H1 (cell line): ENCODE measurements at regions not wholly inside any gene's neighbourhood (a gene's known extent, or its start where the extent isn't known, plus 50 kb on each side); places are given as distances from the start of the nearest gene placed in this dataset.

ENCODE experiments used
- CTCF ChIA-PET: fragments of 300-600 bp; sonication (Branson Sonifier 250); formaldehyde crosslinking; loops from one replicate; lab custom pipeline; 2021; ENCODE audit not compliant: partially characterized antibody; lab: Charles Lee
- POLR2A ChIA-PET: fragments of 300-600 bp; sonication (Branson Sonifier 250); formaldehyde crosslinking; loops from one replicate; lab custom pipeline; 2021; ENCODE audit warnings: inconsistent platforms; ENCODE audit not compliant: partially characterized antibody; lab: Charles Lee
- DNase-seq, 2 experiments: peaks; one replicate each; pipeline versions ENCODE4 v3.0.0 to v3.0.0-alpha.2; 2010 to 2022; ENCODE audit warnings: low spot score in 2 of 2, low read depth in 1 of 2, mixed read lengths in 1 of 2
- FAIRE-seq: peaks from 2 replicates; lab custom pipeline; 2011; peaks lifted over from hg19 to GRCh38; lab: Jason Lieb, UNC
- H2AFZ ChIP-seq: 2 replicates; pipeline ENCODE4 v1.8.1; 2012; ENCODE audit warnings: low read length, inconsistent platforms
- H2AK5ac ChIP-seq: 2 replicates; pipeline ENCODE4 v1.6.1; 2013; ENCODE audit warnings: low read depth, low read length
- H2BK120ac ChIP-seq: replicated peaks from 2 replicates; pipeline ENCODE3; 2013; ENCODE audit warnings: low read depth, low read length, inconsistent platforms
- H2BK12ac ChIP-seq: 2 replicates; pipeline ENCODE4 v1.6.1; 2013; ENCODE audit warnings: low read depth, low read length
- H2BK15ac ChIP-seq: 2 replicates; pipeline ENCODE4 v1.6.1; 2013; ENCODE audit warnings: low read length
- H2BK20ac ChIP-seq: 2 replicates; pipeline ENCODE4 v1.6.1; 2013; ENCODE audit warnings: low read length
- H2BK5ac ChIP-seq: 2 replicates; pipeline ENCODE4 v1.6.1; 2013; ENCODE audit warnings: low read depth, low read length
- H3K14ac ChIP-seq: 2 replicates; pipeline ENCODE4 v1.6.1; 2013; ENCODE audit warnings: inconsistent platforms; ENCODE audit not compliant: insufficient read length
- H3K18ac ChIP-seq: 2 replicates; pipeline ENCODE4 v1.6.1; 2013; ENCODE audit warnings: low read length; ENCODE audit errors: extremely low read depth
- H3K23ac ChIP-seq: 2 replicates; pipeline ENCODE4 v1.6.1; 2013; ENCODE audit warnings: inconsistent platforms; ENCODE audit not compliant: insufficient read length
- H3K23me2 ChIP-seq: 2 replicates; pipeline ENCODE4 v1.6.1; 2013; ENCODE audit warnings: low read depth, low read length
- H3K27ac ChIP-seq: 2 replicates; pipeline ENCODE4 v1.6.1; 2011; ENCODE audit warnings: low read depth, low read length, inconsistent platforms
- H3K27me3 ChIP-seq, 4 experiments: replicated peaks in 1 of 4; 1 replicate in 1 of 4; 2 replicates in 3 of 4; pipeline versions ENCODE4 v1.6.1 to v1.8.1; 2011 to 2013; ENCODE audit warnings: low read length in 3 of 4, mild to moderate bottlenecking in 3 of 4, inconsistent platforms in 2 of 4, mixed read lengths in 2 of 4, moderate library complexity in 1 of 4; ENCODE audit not compliant: control insufficient read depth in 3 of 4, insufficient read depth in 3 of 4; ENCODE audit errors: extremely low read depth in 1 of 4
- H3K36me3 ChIP-seq, 4 experiments: 2 replicates each; pipeline versions ENCODE4 v1.6.1 to v1.8.1; 2011 to 2013; ENCODE audit warnings: mild to moderate bottlenecking in 4 of 4, low read length in 3 of 4, moderate library complexity in 2 of 4, control low read depth in 1 of 4, inconsistent platforms in 1 of 4; ENCODE audit not compliant: insufficient read depth in 4 of 4, control insufficient read depth in 2 of 4
- H3K4ac ChIP-seq: replicated peaks from 2 replicates; pipeline ENCODE3; 2013; ENCODE audit warnings: low read length, low read depth, mixed read lengths, inconsistent platforms; ENCODE audit not compliant: insufficient read length
- H3K4me1 ChIP-seq, 4 experiments: replicated peaks in 1 of 4; 1 replicate in 1 of 4; 2 replicates in 3 of 4; pipeline versions ENCODE4 v1.6.1 to v1.8.1; 2011 to 2013; ENCODE audit warnings: low read length in 3 of 4, inconsistent platforms in 2 of 4, mixed read lengths in 1 of 4; ENCODE audit not compliant: insufficient read depth in 4 of 4, control insufficient read depth in 3 of 4
- H3K4me2 ChIP-seq, 2 experiments: 2 replicates each; pipeline versions ENCODE4 v1.6.1 to v1.8.1; 2011 to 2013; ENCODE audit warnings: low read depth in 2 of 2, low read length in 2 of 2, control low read depth in 1 of 2, inconsistent platforms in 1 of 2, mild to moderate bottlenecking in 1 of 2; ENCODE audit not compliant: insufficient read depth in 1 of 2
- H3K4me3 ChIP-seq, 4 experiments: fragments of 200-600, 300-600 bp in 1 of 4; sonication (generic), shearing (Covaris generic), sonication (Bioruptor Twin) in 1 of 4; 2 replicates each; pipeline versions ENCODE4 v1.5.1 to v1.8.1; 2011 to 2016; ENCODE audit warnings: low read length in 4 of 4, low read depth in 3 of 4, control low read depth in 2 of 4, inconsistent platforms in 2 of 4, mild to moderate bottlenecking in 2 of 4, mixed read lengths in 1 of 4, moderate library complexity in 1 of 4; ENCODE audit not compliant: insufficient read depth in 2 of 4; ENCODE audit errors: extremely low read depth in 1 of 4
- H3K56ac ChIP-seq: replicated peaks from 2 replicates; pipeline ENCODE3; 2013; ENCODE audit warnings: low read depth, mild to moderate bottlenecking, mixed read lengths, low read length, inconsistent platforms; ENCODE audit not compliant: insufficient read length
- H3K79me1 ChIP-seq: 2 replicates; pipeline ENCODE4 v1.6.1; 2013; ENCODE audit warnings: low read depth, low read length, control low read depth
- H3K79me2 ChIP-seq, 2 experiments: 2 replicates each; pipeline versions ENCODE4 v1.6.1 to v1.8.1; 2012 to 2013; ENCODE audit warnings: low read length in 2 of 2, mild to moderate bottlenecking in 2 of 2, inconsistent platforms in 1 of 2; ENCODE audit not compliant: insufficient read depth in 2 of 2, control insufficient read depth in 1 of 2
- H3K9ac ChIP-seq, 4 experiments: replicated peaks in 1 of 4; 1 replicate in 1 of 4; 2 replicates in 3 of 4; pipeline versions ENCODE4 v1.6.1 to v1.8.1; 2011 to 2013; ENCODE audit warnings: low read depth in 3 of 4, low read length in 3 of 4, control low read depth in 2 of 4, mild to moderate bottlenecking in 2 of 4, moderate library complexity in 2 of 4, inconsistent platforms in 1 of 4; ENCODE audit errors: extremely low read depth in 1 of 4
- H3K9me3 ChIP-seq, 2 experiments: 2 replicates each; pipeline versions ENCODE4 v1.6.1 to v1.8.1; 2012 to 2013; ENCODE audit warnings: mild to moderate bottlenecking in 2 of 2, moderate library complexity in 2 of 2, control low read depth in 1 of 2, inconsistent platforms in 1 of 2, low read depth in 1 of 2, low read length in 1 of 2, mixed read lengths in 1 of 2; ENCODE audit not compliant: insufficient read depth in 2 of 2
- H4K20me1 ChIP-seq, 2 experiments: replicated peaks in 1 of 2; 2 replicates each; pipeline versions ENCODE3 to v1.8.1; 2011 to 2013; ENCODE audit warnings: inconsistent platforms in 2 of 2, low read length in 2 of 2, mild to moderate bottlenecking in 1 of 2; ENCODE audit not compliant: insufficient read depth in 2 of 2, control insufficient read depth in 1 of 2
- H4K5ac ChIP-seq: 2 replicates; pipeline ENCODE4 v1.6.1; 2013; ENCODE audit warnings: low read length, low read depth, mixed read lengths, inconsistent platforms; ENCODE audit not compliant: insufficient read length
- H4K8ac ChIP-seq: 2 replicates; pipeline ENCODE4 v1.8.0; 2013; ENCODE audit warnings: mild to moderate bottlenecking, moderate library complexity, low read length, inconsistent platforms; ENCODE audit not compliant: insufficient read depth; ENCODE audit errors: extremely low read depth
- H4K91ac ChIP-seq: replicated peaks from 2 replicates; pipeline ENCODE3; 2013; ENCODE audit warnings: low read length, mixed read lengths, inconsistent platforms; ENCODE audit not compliant: insufficient read length
- ATF2 ChIP-seq: IDR thresholded peaks from 2 replicates; pipeline ENCODE4 v1.6.1; 2012; ENCODE audit warnings: low read length, inconsistent platforms
- BACH1 ChIP-seq: IDR thresholded peaks from 2 replicates; pipeline ENCODE4 v1.6.1; 2012; ENCODE audit warnings: low read length, improper control_type of control experiment
- BCL11A ChIP-seq, 2 experiments: IDR thresholded peaks; one replicate each; pipeline ENCODE4 v1.6.1; 2011; ENCODE audit warnings: low read depth in 2 of 2, low read length in 2 of 2, mild to moderate bottlenecking in 2 of 2
- CHD2 ChIP-seq: IDR thresholded peaks from 2 replicates; pipeline ENCODE4 v1.6.1; 2012; ENCODE audit warnings: low read length, improper control_type of control experiment
- EGR1 ChIP-seq: IDR thresholded peaks from 2 replicates; pipeline ENCODE4 v1.6.1; 2011; ENCODE audit warnings: low read depth, low read length, borderline replicate concordance
- GABPA ChIP-seq: IDR thresholded peaks from 2 replicates; pipeline ENCODE4 v1.6.1; 2011; ENCODE audit warnings: mild to moderate bottlenecking, low read length, moderate library complexity, borderline replicate concordance; ENCODE audit not compliant: insufficient read depth
- GTF2F1 ChIP-seq: IDR thresholded peaks from 2 replicates; pipeline ENCODE4 v1.6.1; 2012; ENCODE audit warnings: low read depth, low read length, improper control_type of control experiment, borderline replicate concordance
- JUN ChIP-seq: IDR thresholded peaks from 2 replicates; pipeline ENCODE4 v1.6.1; 2011; ENCODE audit warnings: low read depth, mild to moderate bottlenecking, improper control_type of control experiment, low read length
- JUND ChIP-seq: IDR thresholded peaks from 2 replicates; pipeline ENCODE4 v1.6.1; 2011; ENCODE audit warnings: mild to moderate bottlenecking, improper control_type of control experiment, low read length
- MAFK ChIP-seq: IDR thresholded peaks from 2 replicates; pipeline ENCODE4 v1.6.1; 2012; ENCODE audit warnings: low read depth, mild to moderate bottlenecking, improper control_type of control experiment, low read length
- SIN3A ChIP-seq, 2 experiments: IDR thresholded peaks in 1 of 2; conservative IDR thresholded peaks in 1 of 2; 2 replicates each; pipeline ENCODE4 v1.6.1; 2011 to 2012; ENCODE audit warnings: low read length in 2 of 2, improper control_type of control experiment in 1 of 2, low read depth in 1 of 2, mild to moderate bottlenecking in 1 of 2
- SP1 ChIP-seq: IDR thresholded peaks from 2 replicates; pipeline ENCODE4 v1.6.1; 2011; ENCODE audit warnings: low read depth, low read length
- YY1 ChIP-seq: IDR thresholded peaks from 2 replicates; pipeline ENCODE4 v1.6.1; 2011; ENCODE audit warnings: low read depth, mild to moderate bottlenecking, low read length
- ZNF274 ChIP-seq: IDR thresholded peaks from 2 replicates; pipeline ENCODE4 v1.7.0; 2012; ENCODE audit warnings: low read length, borderline replicate concordance; ENCODE audit errors: extremely low read depth
- WGBS, 2 experiments: shearing (Covaris generic) in 1 of 2; methylation state at CpG; one replicate each; pipeline versions ENCODE4 v1.1.6 to v1.1.7; 2013 to 2015; ENCODE audit warnings: low lambda C conversion rate in 2 of 2, mixed read lengths in 2 of 2, inconsistent platforms in 1 of 2, low coverage in 1 of 2, missing lambda C conversion rate in 1 of 2; ENCODE audit not compliant: insufficient replicate concordance in 2 of 2, insufficient coverage in 1 of 2, insufficient read length in 1 of 2; ENCODE audit errors: extremely low coverage in 1 of 2, missing lambda C conversion rate in 1 of 2; 5-methylcytosine and 5-hydroxymethylcytosine counted together

DNA sequence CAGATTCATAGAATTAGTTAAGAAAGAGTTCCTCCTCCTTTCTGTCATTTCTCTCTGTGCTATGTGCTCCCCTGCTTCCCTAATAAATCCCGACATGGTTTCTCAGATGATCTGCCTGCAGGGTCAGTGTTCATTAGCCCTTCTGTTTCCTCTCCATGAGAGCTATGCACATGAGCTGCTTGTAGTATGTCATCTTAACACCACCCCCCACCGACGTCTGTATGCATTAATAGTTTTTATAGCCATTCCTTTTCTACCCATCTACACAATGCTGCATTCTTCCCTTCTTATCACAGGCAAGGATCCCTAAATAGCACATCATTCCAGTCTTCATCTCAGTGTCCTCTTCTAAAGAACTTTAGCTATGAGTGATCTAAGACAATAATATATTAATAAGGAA lies 809.1 kb downstream of the ANKRD7 start:
- no peak overlapping the region for H2BK15ac ChIP-seq
- TF ChIP-seq EGR1 (no peak), CHD2 (no peak), ATF2 (no peak), SIN3A (conservative IDR thresholded peaks at IDR 0.05 in 1 of 2, IDR thresholded peaks at IDR 0.05 in 1 of 2; ENCODE audit: low read depth in 1 of 2, low read length in 2 of 2) (no peak), JUN (no peak), GTF2F1 (no peak), JUND (no peak), SP1 (no peak), GABPA (no peak), ZNF274 (no peak), BCL11A (IDR thresholded peaks at IDR 0.05; ENCODE audit: low read depth in 2 of 2, low read length in 2 of 2) (no peak), MAFK (no peak), YY1 (no peak), BACH1 (no peak)

More for the DNA sequence above, 809.1 kb downstream of the ANKRD7 start:
- Histone ChIP-seq H3K9ac (no peak overlapping the region), H2AK5ac (no peak overlapping the region), H2AFZ (no peak overlapping the region), H3K23me2 (no peaks in the 10 kb centered on the region), H3K27ac (no peak overlapping the region), H4K8ac (no peak overlapping the region), H4K20me1 (no peaks in the 10 kb centered on the region), H3K56ac (no peak overlapping the region), H4K5ac (no peak overlapping the region), H3K36me3 (no peaks in the 10 kb centered on the region), H2BK120ac (no peak overlapping the region), H3K79me1 (no peaks in the 10 kb centered on the region), H2BK5ac (no peak overlapping the region), H3K27me3 (no peaks in the 10 kb centered on the region), H4K91ac (no peak overlapping the region), H3K23ac (no peak overlapping the region), H2BK20ac (no peak overlapping the region), H3K4ac (no peak overlapping the region), H2BK12ac (no peak overlapping the region), H3K14ac (no peak overlapping the region), H3K4me3 (no peak overlapping the region), H3K18ac (no peak overlapping the region), H3K9me3 (no peaks in the 10 kb centered on the region), H3K79me2 (no peaks in the 10 kb centered on the region), H3K4me2 (no peak overlapping the region), H3K4me1 (no peaks in the 10 kb centered on the region)
- POLR2A ChIA-PET: no interaction called here
- WGBS, 2 experiments: 87% methylated on average over 3 of the region's 3 CpGs; no CpG with 5 or more reads in 1 of the 2 experiments
- no peak for DNase-seq
- FAIRE-seq: no peak
- CTCF ChIA-PET: no interaction called here
